ENCODE measurements at regions not wholly inside any gene's neighbourhood (a gene's known extent, or its start where the extent isn't known, plus 50 kb on each side); places are given as distances from the start of the nearest gene placed in this dataset.

DNA sequence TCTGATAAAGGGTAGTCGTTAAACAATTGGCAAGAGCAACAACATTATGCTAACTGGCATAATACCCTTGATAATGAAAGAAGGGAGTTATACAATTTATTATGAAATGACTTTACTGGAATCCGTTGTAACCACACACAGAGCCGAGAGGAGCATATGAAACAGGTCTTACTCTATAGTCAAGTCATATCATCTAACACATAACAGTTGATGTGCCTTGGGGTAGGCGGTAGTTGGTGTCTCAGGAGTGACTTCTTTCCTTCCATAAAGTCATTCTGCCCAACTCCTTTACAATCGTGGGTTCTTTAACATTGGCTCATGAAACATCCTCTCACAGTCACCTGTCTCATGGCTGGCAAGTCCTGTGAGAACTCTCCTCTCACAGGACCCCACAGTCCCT is 225.2 kb downstream of the LTN1 start (continued):
- TF ChIP-seq, protein P1, sequence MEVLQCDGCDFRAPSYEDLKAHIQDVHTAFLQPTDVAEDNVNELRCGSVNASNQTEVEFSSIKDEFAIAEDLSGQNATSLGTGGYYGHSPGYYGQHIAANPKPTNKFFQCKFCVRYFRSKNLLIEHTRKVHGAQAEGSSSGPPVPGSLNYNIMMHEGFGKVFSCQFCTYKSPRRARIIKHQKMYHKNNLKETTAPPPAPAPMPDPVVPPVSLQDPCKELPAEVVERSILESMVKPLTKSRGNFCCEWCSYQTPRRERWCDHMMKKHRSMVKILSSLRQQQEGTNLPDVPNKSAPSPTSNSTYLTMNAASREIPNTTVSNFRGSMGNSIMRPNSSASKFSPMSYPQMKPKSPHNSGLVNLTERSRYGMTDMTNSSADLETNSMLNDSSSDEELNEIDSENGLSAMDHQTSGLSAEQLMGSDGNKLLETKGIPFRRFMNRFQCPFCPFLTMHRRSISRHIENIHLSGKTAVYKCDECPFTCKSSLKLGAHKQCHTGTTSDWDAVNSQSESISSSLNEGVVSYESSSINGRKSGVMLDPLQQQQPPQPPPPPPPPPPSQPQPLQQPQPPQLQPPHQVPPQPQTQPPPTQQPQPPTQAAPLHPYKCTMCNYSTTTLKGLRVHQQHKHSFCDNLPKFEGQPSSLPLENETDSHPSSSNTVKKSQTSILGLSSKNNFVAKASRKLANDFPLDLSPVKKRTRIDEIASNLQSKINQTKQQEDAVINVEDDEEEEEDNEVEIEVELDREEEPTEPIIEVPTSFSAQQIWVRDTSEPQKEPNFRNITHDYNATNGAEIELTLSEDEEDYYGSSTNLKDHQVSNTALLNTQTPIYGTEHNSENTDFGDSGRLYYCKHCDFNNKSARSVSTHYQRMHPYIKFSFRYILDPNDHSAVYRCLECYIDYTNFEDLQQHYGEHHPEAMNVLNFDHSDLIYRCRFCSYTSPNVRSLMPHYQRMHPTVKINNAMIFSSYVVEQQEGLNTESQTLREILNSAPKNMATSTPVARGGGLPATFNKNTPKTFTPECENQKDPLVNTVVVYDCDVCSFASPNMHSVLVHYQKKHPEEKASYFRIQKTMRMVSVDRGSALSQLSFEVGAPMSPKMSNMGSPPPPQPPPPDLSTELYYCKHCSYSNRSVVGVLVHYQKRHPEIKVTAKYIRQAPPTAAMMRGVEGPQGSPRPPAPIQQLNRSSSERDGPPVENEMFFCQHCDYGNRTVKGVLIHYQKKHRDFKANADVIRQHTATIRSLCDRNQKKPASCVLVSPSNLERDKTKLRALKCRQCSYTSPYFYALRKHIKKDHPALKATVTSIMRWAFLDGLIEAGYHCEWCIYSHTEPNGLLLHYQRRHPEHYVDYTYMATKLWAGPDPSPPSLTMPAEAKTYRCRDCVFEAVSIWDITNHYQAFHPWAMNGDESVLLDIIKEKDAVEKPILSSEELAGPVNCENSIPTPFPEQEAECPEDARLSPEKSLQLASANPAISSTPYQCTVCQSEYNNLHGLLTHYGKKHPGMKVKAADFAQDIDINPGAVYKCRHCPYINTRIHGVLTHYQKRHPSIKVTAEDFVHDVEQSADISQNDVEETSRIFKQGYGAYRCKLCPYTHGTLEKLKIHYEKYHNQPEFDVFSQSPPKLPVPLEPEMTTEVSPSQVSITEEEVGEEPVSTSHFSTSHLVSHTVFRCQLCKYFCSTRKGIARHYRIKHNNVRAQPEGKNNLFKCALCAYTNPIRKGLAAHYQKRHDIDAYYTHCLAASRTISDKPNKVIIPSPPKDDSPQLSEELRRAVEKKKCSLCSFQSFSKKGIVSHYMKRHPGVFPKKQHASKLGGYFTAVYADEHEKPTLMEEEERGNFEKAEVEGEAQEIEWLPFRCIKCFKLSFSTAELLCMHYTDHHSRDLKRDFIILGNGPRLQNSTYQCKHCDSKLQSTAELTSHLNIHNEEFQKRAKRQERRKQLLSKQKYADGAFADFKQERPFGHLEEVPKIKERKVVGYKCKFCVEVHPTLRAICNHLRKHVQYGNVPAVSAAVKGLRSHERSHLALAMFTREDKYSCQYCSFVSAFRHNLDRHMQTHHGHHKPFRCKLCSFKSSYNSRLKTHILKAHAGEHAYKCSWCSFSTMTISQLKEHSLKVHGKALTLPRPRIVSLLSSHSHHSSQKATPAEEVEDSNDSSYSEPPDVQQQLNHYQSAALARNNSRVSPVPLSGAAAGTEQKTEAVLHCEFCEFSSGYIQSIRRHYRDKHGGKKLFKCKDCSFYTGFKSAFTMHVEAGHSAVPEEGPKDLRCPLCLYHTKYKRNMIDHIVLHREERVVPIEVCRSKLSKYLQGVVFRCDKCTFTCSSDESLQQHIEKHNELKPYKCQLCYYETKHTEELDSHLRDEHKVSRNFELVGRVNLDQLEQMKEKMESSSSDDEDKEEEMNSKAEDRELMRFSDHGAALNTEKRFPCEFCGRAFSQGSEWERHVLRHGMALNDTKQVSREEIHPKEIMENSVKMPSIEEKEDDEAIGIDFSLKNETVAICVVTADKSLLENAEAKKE (CRISPR knock-in tag; IDR thresholded peaks at IDR 0.05) = no peak
- TF ChIP-seq, protein P2, sequence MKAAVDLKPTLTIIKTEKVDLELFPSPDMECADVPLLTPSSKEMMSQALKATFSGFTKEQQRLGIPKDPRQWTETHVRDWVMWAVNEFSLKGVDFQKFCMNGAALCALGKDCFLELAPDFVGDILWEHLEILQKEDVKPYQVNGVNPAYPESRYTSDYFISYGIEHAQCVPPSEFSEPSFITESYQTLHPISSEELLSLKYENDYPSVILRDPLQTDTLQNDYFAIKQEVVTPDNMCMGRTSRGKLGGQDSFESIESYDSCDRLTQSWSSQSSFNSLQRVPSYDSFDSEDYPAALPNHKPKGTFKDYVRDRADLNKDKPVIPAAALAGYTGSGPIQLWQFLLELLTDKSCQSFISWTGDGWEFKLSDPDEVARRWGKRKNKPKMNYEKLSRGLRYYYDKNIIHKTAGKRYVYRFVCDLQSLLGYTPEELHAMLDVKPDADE (IDR thresholded peaks at IDR 0.05) = no peak
- TF ChIP-seq, protein P3, sequence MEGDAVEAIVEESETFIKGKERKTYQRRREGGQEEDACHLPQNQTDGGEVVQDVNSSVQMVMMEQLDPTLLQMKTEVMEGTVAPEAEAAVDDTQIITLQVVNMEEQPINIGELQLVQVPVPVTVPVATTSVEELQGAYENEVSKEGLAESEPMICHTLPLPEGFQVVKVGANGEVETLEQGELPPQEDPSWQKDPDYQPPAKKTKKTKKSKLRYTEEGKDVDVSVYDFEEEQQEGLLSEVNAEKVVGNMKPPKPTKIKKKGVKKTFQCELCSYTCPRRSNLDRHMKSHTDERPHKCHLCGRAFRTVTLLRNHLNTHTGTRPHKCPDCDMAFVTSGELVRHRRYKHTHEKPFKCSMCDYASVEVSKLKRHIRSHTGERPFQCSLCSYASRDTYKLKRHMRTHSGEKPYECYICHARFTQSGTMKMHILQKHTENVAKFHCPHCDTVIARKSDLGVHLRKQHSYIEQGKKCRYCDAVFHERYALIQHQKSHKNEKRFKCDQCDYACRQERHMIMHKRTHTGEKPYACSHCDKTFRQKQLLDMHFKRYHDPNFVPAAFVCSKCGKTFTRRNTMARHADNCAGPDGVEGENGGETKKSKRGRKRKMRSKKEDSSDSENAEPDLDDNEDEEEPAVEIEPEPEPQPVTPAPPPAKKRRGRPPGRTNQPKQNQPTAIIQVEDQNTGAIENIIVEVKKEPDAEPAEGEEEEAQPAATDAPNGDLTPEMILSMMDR (conservative IDR thresholded peaks at IDR 0.05; ENCODE audit: low read depth in 2 of 2) = no peak
- TF ChIP-seq EZH2 (IDR thresholded peaks at IDR 0.05; ENCODE audit: low read depth, unreplicated experiment) = no peak
- TF ChIP-seq EZH2phosphoT487 (IDR thresholded peaks at IDR 0.05; ENCODE audit: unreplicated experiment) = no peak

DNA sequence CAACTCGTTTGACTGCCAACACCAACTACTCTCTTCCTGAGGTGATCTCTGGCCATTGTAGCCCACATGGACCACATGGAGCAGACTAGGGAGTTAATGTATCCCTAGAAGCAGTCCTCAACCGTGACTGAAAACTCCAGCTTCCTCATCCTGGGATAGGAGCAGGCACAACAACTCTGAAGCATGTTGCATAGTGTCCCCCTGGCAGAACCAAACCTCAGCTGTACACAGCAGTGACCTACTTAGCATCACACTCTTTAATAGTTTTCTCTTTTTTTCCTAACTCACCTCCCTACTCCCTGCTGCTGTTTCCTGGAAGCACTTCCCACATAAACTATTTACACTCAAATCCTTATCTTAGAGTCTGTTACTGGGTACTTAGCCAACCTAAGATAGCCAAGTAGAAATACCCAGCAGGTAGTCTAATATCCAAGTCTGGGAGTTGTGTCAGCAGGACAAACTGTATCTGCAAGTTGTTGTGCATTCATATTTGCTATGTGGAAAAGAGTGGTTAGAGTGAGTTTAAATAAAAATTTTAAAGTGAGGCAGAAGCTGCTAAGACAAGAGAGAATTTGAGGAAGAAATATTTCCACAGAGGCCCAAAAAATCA is 228.8 kb downstream of the LTN1 start:
- Histone ChIP-seq H3K4me3 (no peak overlapping the region), H3K79me2 (replicated peaks; ENCODE audit: insufficient read depth) (no peaks in the 10 kb centered on the region), H2AFZ (no peak overlapping the region), H3F3A (replicated peaks; ENCODE audit: low read depth) (no peaks in the 10 kb centered on the region), H3K4me2 (no peak overlapping the region), H3K9me2 (ENCODE audit: insufficient read depth) (peaks cover 4% of the 10 kb centered on the region; the same call in 1 of the 2 replicates), H3K27ac (ENCODE audit: low read depth) (no peak overlapping the region), H3K27me3 (ENCODE audit: insufficient read depth) (no peaks in the 10 kb centered on the region), H4K20me1 (replicated peaks; ENCODE audit: insufficient read depth) (no peaks in the 10 kb centered on the region), H3K36me3 (ENCODE audit: insufficient read depth) (no peaks in the 10 kb centered on the region), H3K4me1 (ENCODE audit: insufficient read depth) (no peaks in the 10 kb centered on the region)
- peaks cover 17% of the 10 kb centered on the region; the same call in 2 of the 3 replicates for H3K36me3 Mint-ChIP-seq (ENCODE audit: low read depth)
- no peak for DNase-seq (ENCODE audit: low spot score)
- no peak overlapping the region for H3K27ac Mint-ChIP-seq
- no peak overlapping the region for H3K4me3 Mint-ChIP-seq
- no peaks in the 10 kb centered on the region for H3K4me1 Mint-ChIP-seq
- ATAC-seq = no peak
- H3K9me3 Mint-ChIP-seq = peaks cover 19% of the 10 kb centered on the region
- H3K27me3 Mint-ChIP-seq (ENCODE audit: insufficient read depth, low read depth, poor library complexity) = peaks cover 2% of the 10 kb centered on the region
- no peak for TF ChIP-seq CREB1 (CRISPR knock-in tag; IDR thresholded peaks at IDR 0.05; ENCODE audit: low read depth)

All from GM23338 (cell line).